ENCODE measurements at regions not wholly inside any gene's neighbourhood (a gene's known extent, or its start where the extent isn't known, plus 50 kb on each side); places are given as distances from the start of the nearest gene placed in this dataset.

DNA sequence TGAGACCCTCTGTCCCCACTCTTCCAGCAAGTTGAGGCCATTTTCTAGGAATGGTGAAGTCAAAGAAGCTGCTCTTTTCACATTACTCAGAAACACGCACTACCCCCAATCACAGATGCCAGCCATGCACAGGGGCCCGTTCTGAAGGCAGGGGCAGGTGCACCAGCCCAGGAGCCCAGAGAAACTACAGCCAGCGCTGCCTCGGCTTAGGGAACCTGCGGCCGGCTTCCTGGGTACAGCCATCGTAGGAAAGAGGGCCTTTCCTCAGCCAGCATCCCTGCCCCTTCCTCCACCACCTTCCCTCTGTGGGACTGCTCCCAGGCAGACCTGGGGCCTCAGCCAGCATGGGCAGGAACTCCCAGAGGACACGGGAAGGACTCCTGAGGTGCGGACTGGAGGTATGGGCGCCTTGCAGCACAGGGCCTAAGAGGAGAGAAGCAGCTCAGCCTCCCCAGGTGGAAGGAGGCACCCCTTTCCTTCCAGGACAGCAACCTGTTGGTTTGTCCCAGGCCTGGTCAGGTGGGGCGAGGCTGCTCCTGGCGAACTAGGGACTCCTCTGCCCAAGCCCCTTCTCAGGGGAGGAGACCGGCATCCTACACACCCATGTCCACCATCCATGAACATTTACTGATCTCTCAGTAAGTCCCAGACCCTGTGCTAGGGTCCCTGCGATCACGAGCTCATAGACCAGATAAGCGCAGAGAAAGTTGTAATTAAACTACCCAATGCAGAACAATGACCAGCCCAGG is 99.0 kb upstream of the ID2 start:
- WGBS (ENCODE audit: extremely low coverage, insufficient read length, low lambda C conversion rate): no CpG with 5 or more reads among the region's 16 CpGs
- Histone ChIP-seq H3K27ac (ENCODE audit: insufficient read length, low read depth, low read length) (no peak overlapping the region), H3K23ac (ENCODE audit: insufficient read length, low read depth, low read length) (no peak overlapping the region), H3K9ac (ENCODE audit: extremely low read depth, insufficient read length, low read length) (no peak overlapping the region), H2BK5ac (ENCODE audit: insufficient read length, low read length) (no peak overlapping the region), H3K9me3 (ENCODE audit: control insufficient read depth, low read depth, low read length) (no peaks in the 10 kb centered on the region), H2BK12ac (ENCODE audit: insufficient read length, low read depth, low read length) (no peak overlapping the region), H3K4me2 (ENCODE audit: insufficient read depth, insufficient read length, low read length) (no peak overlapping the region), H4K20me1 (ENCODE audit: control insufficient read depth, insufficient read depth, insufficient read length) (no peaks in the 10 kb centered on the region), H3K4ac (ENCODE audit: low read depth, low read length) (no peak overlapping the region), H2BK120ac (ENCODE audit: low read depth, low read length, poor library complexity, severe bottlenecking) (no peak overlapping the region), H2AK5ac (ENCODE audit: insufficient read length, low read length) (no peak overlapping the region), H2BK15ac (ENCODE audit: low read depth, low read length) (no peak overlapping the region), H3K56ac (ENCODE audit: insufficient read length, low read depth, low read length) (no peak overlapping the region), H4K5ac (ENCODE audit: insufficient read length, low read depth, low read length) (no peak overlapping the region), H3K79me1 (ENCODE audit: insufficient read depth, low read depth, low read length, poor library complexity, severe bottlenecking) (no peaks in the 10 kb centered on the region), H3K14ac (ENCODE audit: insufficient read depth, low read length) (0 out of 2 replicates have a peak overlapping the region, but pooled peaks have one; percentile 19), H3K27me3 (ENCODE audit: insufficient read depth, low read length) (no peaks in the 10 kb centered on the region), H3T11ph (ENCODE audit: low read length) (no peak overlapping the region), H4K8ac (replicated peaks; ENCODE audit: insufficient read length, low read depth, low read length) (no peak overlapping the region), H3K4me1 (ENCODE audit: insufficient read depth, low read length) (no peaks in the 10 kb centered on the region; the same call in 1 of the 2 replicates), H2AFZ (ENCODE audit: low read length) (no peak overlapping the region), H4K91ac (ENCODE audit: insufficient read length, low read depth, low read length) (no peak overlapping the region), H3K23me2 (ENCODE audit: insufficient read length, low read depth, low read length, poor library complexity, severe bottlenecking) (no peaks in the 10 kb centered on the region), H3K18ac (ENCODE audit: insufficient read length, low read depth, low read length) (peak overlapping the region; percentile 22), H2BK20ac (ENCODE audit: low read depth, low read length, poor library complexity, severe bottlenecking) (no peak overlapping the region), H3K79me2 (ENCODE audit: insufficient read depth, low read length) (no peaks in the 10 kb centered on the region)
- TF ChIP-seq, protein P1, sequence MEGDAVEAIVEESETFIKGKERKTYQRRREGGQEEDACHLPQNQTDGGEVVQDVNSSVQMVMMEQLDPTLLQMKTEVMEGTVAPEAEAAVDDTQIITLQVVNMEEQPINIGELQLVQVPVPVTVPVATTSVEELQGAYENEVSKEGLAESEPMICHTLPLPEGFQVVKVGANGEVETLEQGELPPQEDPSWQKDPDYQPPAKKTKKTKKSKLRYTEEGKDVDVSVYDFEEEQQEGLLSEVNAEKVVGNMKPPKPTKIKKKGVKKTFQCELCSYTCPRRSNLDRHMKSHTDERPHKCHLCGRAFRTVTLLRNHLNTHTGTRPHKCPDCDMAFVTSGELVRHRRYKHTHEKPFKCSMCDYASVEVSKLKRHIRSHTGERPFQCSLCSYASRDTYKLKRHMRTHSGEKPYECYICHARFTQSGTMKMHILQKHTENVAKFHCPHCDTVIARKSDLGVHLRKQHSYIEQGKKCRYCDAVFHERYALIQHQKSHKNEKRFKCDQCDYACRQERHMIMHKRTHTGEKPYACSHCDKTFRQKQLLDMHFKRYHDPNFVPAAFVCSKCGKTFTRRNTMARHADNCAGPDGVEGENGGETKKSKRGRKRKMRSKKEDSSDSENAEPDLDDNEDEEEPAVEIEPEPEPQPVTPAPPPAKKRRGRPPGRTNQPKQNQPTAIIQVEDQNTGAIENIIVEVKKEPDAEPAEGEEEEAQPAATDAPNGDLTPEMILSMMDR (conservative IDR thresholded peaks at IDR 0.05): no peak
- no peaks in the 10 kb centered on the region; a peak in 2 of 7 replicates for H3K36me3 Mint-ChIP-seq (ENCODE audit: insufficient read depth in 1 of 3, low read depth in 3 of 3)
- peak overlapping the region in 1 of 2 experiments; percentile 31; a peak in 1 of 5 replicates for H3K4me3 Mint-ChIP-seq
- peaks cover 23% of the 10 kb centered on the region for H3K27me3 Mint-ChIP-seq (ENCODE audit: low read depth)
- peaks cover 44 to 45% of the 10 kb centered on the region in 2 experiments for H3K4me1 Mint-ChIP-seq
- no peaks in the 10 kb centered on the region; a peak in 2 of 5 replicates for H3K9me3 Mint-ChIP-seq
- peak; percentile 29 for DNase-seq
- no peak overlapping the region for H3K27ac Mint-ChIP-seq

Data from H9 (cell line).